HEK293T (cell line): ENCODE measurements at regions not wholly inside any gene's neighbourhood (a gene's known extent, or its start where the extent isn't known, plus 50 kb on each side); places are given as distances from the start of the nearest gene placed in this dataset.
A peak's percentile ranks its signal among the peaks of the same experiment; 100 is the strongest.
"Not testable (repeated sequence)": the region's sequence is repeated elsewhere in the genome, so short reads cannot be mapped to it uniquely, and the experiment has no call there.

Source experiments
- CTCF ChIA-PET: fragments of 350-600 bp; formaldehyde crosslinking; extraction: SDS; loops from one replicate; lab custom pipeline; 2021; ENCODE audit warnings: antibody characterized with exemption, inconsistent platforms; lab: Yijun Ruan, JAX
- POLR2A ChIA-PET: fragments of 350-600 bp; formaldehyde crosslinking; extraction: SDS; loops from one replicate; lab custom pipeline; 2020; ENCODE audit warnings: antibody characterized with exemption, inconsistent platforms; lab: Yijun Ruan, JAX
- DNase-seq: peaks from one replicate; pipeline ENCODE4 v3.0.0; 2012; ENCODE audit warnings: mixed read lengths; ENCODE audit errors: extremely low spot score
- ARNT ChIP-seq: fragments of 450-650 bp; IDR thresholded peaks from 2 replicates; pipeline ENCODE4 v1.6.1; 2017; ENCODE audit warnings: mild to moderate bottlenecking
- BHLHE40 ChIP-seq: fragments of 450-650 bp; IDR thresholded peaks from 2 replicates; pipeline ENCODE4 v1.6.1; 2016; ENCODE audit warnings: mild to moderate bottlenecking, moderate library complexity, borderline replicate concordance
- CTBP1 ChIP-seq: fragments of 450-650 bp; IDR thresholded peaks from 2 replicates; pipeline ENCODE4 v1.6.1; 2016; ENCODE audit warnings: borderline replicate concordance
- ELF4 ChIP-seq: fragments of 450-650 bp; IDR thresholded peaks from 2 replicates; pipeline ENCODE4 v1.6.1; 2017; ENCODE audit warnings: antibody characterized with exemption
- FOXA1 ChIP-seq: fragments of 450-650 bp; IDR thresholded peaks from 2 replicates; pipeline ENCODE4 v1.6.1; 2016; ENCODE audit warnings: mild to moderate bottlenecking
- FOXK2 ChIP-seq: fragments of 450-650 bp; IDR thresholded peaks from 2 replicates; pipeline ENCODE4 v1.6.1; 2016; ENCODE audit warnings: mild to moderate bottlenecking
- FOXM1 ChIP-seq: fragments of 450-650 bp; IDR thresholded peaks from 2 replicates; pipeline ENCODE4 v1.6.1; 2017; ENCODE audit warnings: mild to moderate bottlenecking, borderline replicate concordance
- HDGF ChIP-seq: fragments of 450-650 bp; IDR thresholded peaks from 2 replicates; pipeline ENCODE4 v1.6.1; 2017; ENCODE audit warnings: antibody characterized with exemption, borderline replicate concordance
- L3MBTL2 ChIP-seq: fragments of 450-650 bp; conservative IDR thresholded peaks from 2 replicates; pipeline ENCODE4 v1.6.1; 2016; ENCODE audit warnings: mild to moderate bottlenecking
- LEF1 ChIP-seq: fragments of 450-650 bp; IDR thresholded peaks from 2 replicates; pipeline ENCODE4 v1.6.1; 2017; ENCODE audit warnings: mild to moderate bottlenecking, borderline replicate concordance
- NFRKB ChIP-seq: fragments of 450-650 bp; IDR thresholded peaks from 2 replicates; pipeline ENCODE4 v1.6.1; 2016; ENCODE audit warnings: mild to moderate bottlenecking, moderate library complexity
- PKNOX1 ChIP-seq: fragments of 450-650 bp; IDR thresholded peaks from 2 replicates; pipeline ENCODE4 v1.6.1; 2016
- SP1 ChIP-seq: fragments of 450-650 bp; IDR thresholded peaks from 2 replicates; pipeline ENCODE4 v1.6.1; 2017
- SUZ12 ChIP-seq: fragments of 450-650 bp; IDR thresholded peaks from 2 replicates; pipeline ENCODE4 v1.6.1; 2016; ENCODE audit warnings: mild to moderate bottlenecking
- TARDBP ChIP-seq: fragments of 450-650 bp; IDR thresholded peaks from 2 replicates; pipeline ENCODE4 v1.6.1; 2016
- ZNF384 ChIP-seq: fragments of 450-650 bp; IDR thresholded peaks from 2 replicates; pipeline ENCODE4 v1.6.1; 2016

- ChIA-PET CTCF (no interaction called here), POLR2A (no interaction called here)
- TF ChIP-seq SUZ12 (no peak), TARDBP (no peak), ARNT (no peak), ZNF384 (no peak), LEF1 (no peak), ELF4 (no peak), FOXK2 (no peak), L3MBTL2 (no peak), PKNOX1 (no peak), SP1 (no peak), FOXM1 (no peak), FOXA1 (no peak), NFRKB (no peak), HDGF (no peak), CTBP1 (no peak), BHLHE40 (no peak)
- DNase-seq, result peak; percentile 14
Observed at GRCh38 chr13:33351319-33351718, 65.8 kb upstream of the STARD13 start.

- no peak for DNase-seq
- TF ChIP-seq ARNT, result no peak
- no peak for TF ChIP-seq TARDBP
- TF ChIP-seq LEF1, result no peak
- no peak for TF ChIP-seq PKNOX1
- TF ChIP-seq FOXK2, result no peak
- TF ChIP-seq FOXA1, result no peak
- no peak for TF ChIP-seq NFRKB
- ChIA-PET POLR2A (no interaction called here), CTCF (interaction anchor here (0.7 kb wide), 1 partner anchor 21 kb away, joined by 3 read pairs; no protein-coding TSS in a partner anchor)
Observed at GRCh38 chr13:33352041-33352440, 66.5 kb upstream of the STARD13 start.

- no peak for DNase-seq
- POLR2A ChIA-PET, result no interaction called here
- CTCF ChIA-PET, result interaction anchor here (0.7 kb wide), 1 partner anchor 20 kb away, joined by 3 read pairs; no protein-coding TSS in a partner anchor
- TF ChIP-seq FOXK2, result no peak
- no peak for TF ChIP-seq TARDBP
- no peak for TF ChIP-seq LEF1
- TF ChIP-seq HDGF, result no peak
- no peak for TF ChIP-seq ZNF384
- TF ChIP-seq PKNOX1, result no peak
- no peak for TF ChIP-seq SP1
- TF ChIP-seq NFRKB, result no peak
- no peak for TF ChIP-seq SUZ12
- TF ChIP-seq ELF4, result no peak
- TF ChIP-seq BHLHE40, result no peak
- no peak for TF ChIP-seq CTBP1
- TF ChIP-seq ARNT, result no peak
Observed at GRCh38 chr13:33352526-33352925, 67.0 kb upstream of the STARD13 start.

GRCh38 chr13:33353210-33353609, 67.7 kb upstream of the STARD13 start:
- ChIA-PET CTCF (no interaction called here), POLR2A (no interaction called here)
- no peak for DNase-seq
- TF ChIP-seq TARDBP (no peak), ZNF384 (no peak), FOXM1 (no peak), LEF1 (no peak), SP1 (no peak), L3MBTL2 (no peak), BHLHE40 (no peak), FOXK2 (no peak), FOXA1 (no peak), ARNT (no peak), CTBP1 (no peak), ELF4 (no peak), NFRKB (no peak)

- TF ChIP-seq ELF4 (no peak), FOXA1 (no peak), LEF1 (no peak), BHLHE40 (no peak), CTBP1 (no peak), ARNT (no peak)
- ChIA-PET CTCF (no interaction called here), POLR2A (no interaction called here)
- DNase-seq, result no peak
Observed at GRCh38 chr13:33353646-33354045, 68.1 kb upstream of the STARD13 start.

GRCh38 chr13:33355201-33355895, 69.8 kb upstream of the STARD13 start:
- POLR2A ChIA-PET, result no interaction called here
- CTCF ChIA-PET, result no interaction called here
- no peak for TF ChIP-seq FOXA1
- no peak for TF ChIP-seq BHLHE40
- no peak for TF ChIP-seq SP1
- no peak for TF ChIP-seq FOXM1
- TF ChIP-seq LEF1, result no peak
- TF ChIP-seq ZNF384, result no peak
- no peak for TF ChIP-seq FOXK2
- TF ChIP-seq ELF4, result no peak
- TF ChIP-seq NFRKB, result no peak
- no peak for TF ChIP-seq ARNT
- TF ChIP-seq SUZ12, result no peak
- DNase-seq, result no peak

GRCh38 chr13:33358076-33358475, 72.5 kb upstream of the STARD13 start:
- DNase-seq, POLR2A ChIA-PET, CTCF ChIA-PET: not testable (repeated sequence)
